Large intestine (tissue), 3 donors: ENCODE measurements at regions not wholly inside any gene's neighbourhood (a gene's known extent, or its start where the extent isn't known, plus 50 kb on each side); places are given as distances from the start of the nearest gene placed in this dataset.
"Not testable (repeated sequence)": the region's sequence is repeated elsewhere in the genome, so short reads cannot be mapped to it uniquely, and the experiment has no call there.

Experiments used
- DNase-seq, 2 donors: peaks; one replicate each; pipeline versions ENCODE4 v3.0.0 to v3.0.0-alpha.2; 2013
- H3K27ac ChIP-seq: one replicate; pipeline ENCODE4 v1.5.1; 2013; ENCODE audit warnings: low read length
- H3K27me3 ChIP-seq: 2 replicates; pipeline ENCODE4 v1.6.1; 2013; ENCODE audit warnings: low read length; ENCODE audit not compliant: control insufficient read depth, insufficient read depth
- H3K36me3 ChIP-seq: 2 replicates; pipeline ENCODE4 v1.6.1; 2013; ENCODE audit warnings: low read length; ENCODE audit not compliant: control insufficient read depth, insufficient read depth
- H3K4me1 ChIP-seq: one replicate; pipeline ENCODE4 v1.6.1; 2013; ENCODE audit warnings: low read length; ENCODE audit not compliant: control insufficient read depth, insufficient read depth
- H3K4me3 ChIP-seq: one replicate; pipeline ENCODE4 v1.5.1; 2013; ENCODE audit warnings: low read length
- H3K9me3 ChIP-seq: one replicate; pipeline ENCODE4 v1.6.1; 2013; ENCODE audit warnings: mild to moderate bottlenecking, low read depth, low read length, moderate library complexity; ENCODE audit not compliant: control insufficient read depth
- WGBS: methylation state at CpG from one replicate; pipeline ENCODE4 v1.1.5; 2013; ENCODE audit warnings: low lambda C conversion rate; ENCODE audit not compliant: insufficient coverage; 5-methylcytosine and 5-hydroxymethylcytosine counted together

- WGBS, result no CpG with 5 or more reads among the region's 1 CpG
- H3K27me3 ChIP-seq, result no peaks in the 10 kb centered on the region
- no peak overlapping the region for H3K27ac ChIP-seq
- no peaks in the 10 kb centered on the region for H3K4me1 ChIP-seq
- no peak overlapping the region for H3K4me3 ChIP-seq
- no peaks in the 10 kb centered on the region for H3K36me3 ChIP-seq
- DNase-seq, result no peak
- H3K9me3 ChIP-seq, result no peaks in the 10 kb centered on the region
Observed at GRCh38 chr7:16260236-16260728, 161.1 kb downstream of the CRPPA start.

DNA sequence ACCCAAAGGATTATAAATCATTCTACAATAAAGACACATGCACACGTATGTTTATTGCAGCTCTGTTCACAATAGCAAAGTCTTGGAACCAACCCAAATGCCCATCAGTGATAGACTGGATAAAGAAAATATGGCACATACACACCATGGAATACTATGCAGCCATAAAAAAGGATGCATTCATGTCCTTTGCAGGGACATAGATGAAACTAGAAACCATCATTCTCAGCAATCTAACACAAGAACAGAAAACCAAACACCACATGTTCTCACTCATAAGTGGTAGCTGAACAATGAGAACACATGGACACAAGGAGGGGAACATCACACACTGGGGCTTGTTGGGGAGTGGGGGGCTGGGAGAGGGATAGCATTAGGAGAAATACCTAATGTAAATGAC lies 164.9 kb downstream of the CRPPA start:
- no CpG with 5 or more reads among the region's 1 CpG for WGBS
- H3K9me3 ChIP-seq, H3K27ac ChIP-seq, H3K4me1 ChIP-seq, H3K36me3 ChIP-seq, H3K27me3 ChIP-seq, DNase-seq, H3K4me3 ChIP-seq: not testable (repeated sequence)

- not testable (repeated sequence) for DNase-seq
Observed at GRCh38 chr7:16255952-16256351, 165.4 kb downstream of the CRPPA start.

DNA sequence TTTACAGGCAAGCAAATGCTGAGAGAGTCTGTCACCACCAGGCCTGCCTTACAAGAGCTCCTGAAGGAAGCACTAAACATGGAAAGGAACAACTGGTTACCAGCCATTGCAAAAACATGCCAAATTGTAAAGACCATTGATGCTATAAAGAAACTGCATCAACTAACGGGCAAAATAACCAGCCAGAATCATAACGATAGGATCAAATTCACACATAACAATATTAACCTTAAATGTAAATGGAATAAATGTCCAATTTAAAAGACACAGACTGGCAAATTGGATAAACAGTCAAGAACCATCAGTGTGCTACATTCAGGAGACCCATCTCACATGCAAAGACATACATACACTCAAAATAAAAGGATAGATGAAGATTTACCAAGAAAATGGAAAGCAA lies 170.7 kb downstream of the CRPPA start:
- not testable (repeated sequence) for DNase-seq, H3K27ac ChIP-seq, H3K36me3 ChIP-seq, H3K4me3 ChIP-seq, H3K27me3 ChIP-seq, H3K9me3 ChIP-seq, H3K4me1 ChIP-seq
- no CpG with 5 or more reads among the region's 2 CpGs for WGBS

More at GRCh38 chr7:16255952-16256351, 165.4 kb downstream of the CRPPA start:
- 100% methylated on average over 1 of the region's 2 CpGs for WGBS
- H3K4me1 ChIP-seq, H3K4me3 ChIP-seq, H3K27me3 ChIP-seq, H3K36me3 ChIP-seq, H3K27ac ChIP-seq, H3K9me3 ChIP-seq: not testable (repeated sequence)

GRCh38 chr7:16249204-16249603 lies 172.1 kb downstream of the CRPPA start:
- H3K9me3 ChIP-seq, H3K36me3 ChIP-seq, H3K27me3 ChIP-seq, DNase-seq, H3K27ac ChIP-seq, H3K4me3 ChIP-seq, H3K4me1 ChIP-seq: not testable (repeated sequence)
- WGBS, result no CpG with 5 or more reads among the region's 7 CpGs

GRCh38 chr7:16248556-16248955 lies 172.8 kb downstream of the CRPPA start:
- no CpG with 5 or more reads among the region's 6 CpGs for WGBS
- H3K4me1 ChIP-seq, result not testable (repeated sequence)

DNA sequence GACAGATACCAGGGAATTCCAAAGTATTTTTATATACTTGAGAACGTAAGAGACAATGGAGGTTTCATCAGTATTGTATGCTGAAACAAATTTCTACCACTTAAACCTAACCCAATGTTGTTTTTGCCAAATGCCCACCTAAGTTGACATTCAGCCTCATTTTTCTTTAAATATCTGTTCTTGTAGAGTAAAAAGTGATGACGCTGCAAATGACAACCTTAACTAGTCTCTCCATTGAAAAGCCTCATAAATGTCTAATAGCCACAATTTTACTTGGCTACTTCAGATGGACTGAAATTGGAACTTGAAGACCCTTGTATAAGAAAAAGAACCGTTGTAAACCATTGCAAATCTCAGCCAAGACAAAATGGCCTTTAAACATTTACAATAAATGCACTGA lies 176.9 kb downstream of the CRPPA start:
- H3K27me3 ChIP-seq, result no peaks in the 10 kb centered on the region
- H3K4me3 ChIP-seq, result no peak overlapping the region
- H3K36me3 ChIP-seq, result no peaks in the 10 kb centered on the region
- no peaks in the 10 kb centered on the region for H3K9me3 ChIP-seq
- no peak overlapping the region for H3K27ac ChIP-seq
- no peaks in the 10 kb centered on the region for H3K4me1 ChIP-seq
- 100% methylated on average over 2 of the region's 3 CpGs for WGBS
- DNase-seq, result no peak

More at GRCh38 chr7:16248556-16248955, 172.8 kb downstream of the CRPPA start:
- H3K27ac ChIP-seq, DNase-seq, H3K36me3 ChIP-seq, H3K27me3 ChIP-seq, H3K4me3 ChIP-seq, H3K9me3 ChIP-seq: not testable (repeated sequence)

GRCh38 chr7:16242920-16243319 lies 178.4 kb downstream of the CRPPA start:
- Histone ChIP-seq H3K9me3 (no peaks in the 10 kb centered on the region), H3K36me3 (no peaks in the 10 kb centered on the region), H3K4me3 (no peak overlapping the region), H3K4me1 (no peaks in the 10 kb centered on the region), H3K27me3 (no peaks in the 10 kb centered on the region), H3K27ac (no peak overlapping the region)
- no CpG with 5 or more reads among the region's 4 CpGs for WGBS
- DNase-seq, result no peak

- no peaks in the 10 kb centered on the region for H3K27me3 ChIP-seq
- no peak overlapping the region for H3K4me3 ChIP-seq
- no peaks in the 10 kb centered on the region for H3K9me3 ChIP-seq
- H3K4me1 ChIP-seq, result no peaks in the 10 kb centered on the region
- no peak for DNase-seq
- H3K36me3 ChIP-seq, result no peaks in the 10 kb centered on the region
- H3K27ac ChIP-seq, result no peak overlapping the region
Observed at GRCh38 chr7:16241017-16241416, 180.3 kb downstream of the CRPPA start.

DNA sequence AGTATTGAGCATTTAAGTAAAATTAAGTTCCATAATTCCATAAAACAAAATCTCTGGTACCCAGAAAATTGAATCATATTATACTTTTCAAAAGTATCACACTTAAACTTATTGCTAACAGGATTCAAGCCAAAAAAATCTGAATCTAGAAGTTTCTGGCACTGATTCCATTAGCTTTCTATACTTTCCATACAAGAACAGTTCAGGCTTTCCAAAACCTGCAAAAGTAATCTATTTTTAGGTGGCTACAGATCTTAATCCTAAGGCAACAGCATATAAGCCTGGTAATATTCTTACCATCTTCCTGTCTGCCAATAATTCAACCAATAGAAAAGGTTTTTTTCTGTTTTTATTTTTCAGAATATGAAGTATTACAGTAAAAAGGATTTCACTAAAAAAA lies 185.0 kb downstream of the CRPPA start:
- Histone ChIP-seq H3K36me3 (no peaks in the 10 kb centered on the region), H3K9me3 (no peaks in the 10 kb centered on the region), H3K27me3 (no peaks in the 10 kb centered on the region), H3K4me1 (no peaks in the 10 kb centered on the region), H3K4me3 (no peak overlapping the region), H3K27ac (no peak overlapping the region)
- DNase-seq, result no peak

DNA sequence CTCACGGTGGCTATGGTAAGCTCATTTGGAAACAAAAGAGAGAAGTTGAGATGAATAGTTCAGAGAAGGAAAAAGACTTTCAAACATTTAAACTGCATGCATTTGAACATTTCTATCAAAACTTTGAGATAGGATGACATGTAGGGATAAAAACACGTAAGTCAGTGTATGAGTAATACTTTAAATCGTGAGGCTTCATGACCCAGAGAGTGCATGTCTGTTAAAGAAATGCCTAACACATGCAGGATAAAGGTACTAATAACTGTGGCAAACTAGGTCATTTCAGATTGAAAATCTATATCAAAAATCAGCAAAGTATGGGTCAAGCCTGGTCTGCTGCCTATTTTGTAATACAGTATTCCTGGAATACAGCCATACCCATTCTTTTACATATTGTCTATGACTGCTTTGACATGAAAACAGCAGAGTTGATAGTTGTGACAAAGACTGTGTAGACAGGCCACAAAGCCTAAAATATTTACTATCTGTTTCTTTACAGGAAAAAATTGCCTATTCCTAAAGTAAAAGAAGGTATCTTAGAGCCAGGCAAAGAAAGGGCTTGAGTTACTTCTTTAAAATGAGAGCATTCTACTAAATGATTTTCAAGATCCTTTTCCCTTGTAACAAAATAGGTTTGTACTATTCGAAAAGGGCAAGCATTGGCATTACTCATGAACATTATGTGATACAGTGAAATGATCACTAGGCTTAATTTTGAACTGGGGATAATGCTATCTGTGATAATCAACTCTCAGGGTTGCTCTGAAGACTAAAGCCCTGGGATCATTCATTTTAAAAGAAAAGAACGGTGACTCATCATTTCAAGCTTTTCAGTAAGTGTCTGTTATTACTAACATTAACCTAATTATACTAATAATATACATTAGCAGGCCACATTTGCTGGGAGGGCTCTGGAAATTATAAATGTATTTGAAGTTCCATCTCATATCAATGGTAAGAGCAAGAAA lies 185.9 kb downstream of the CRPPA start:
- Histone ChIP-seq H3K36me3 (no peaks in the 10 kb centered on the region), H3K4me1 (no peaks in the 10 kb centered on the region), H3K4me3 (no peak overlapping the region), H3K27ac (no peak overlapping the region), H3K27me3 (no peaks in the 10 kb centered on the region), H3K9me3 (peaks cover 4% of the 10 kb centered on the region)
- DNase-seq, result no peak
- 90% methylated on average over 2 of the region's 5 CpGs for WGBS
